ENCODE measurements at regions not wholly inside any gene's neighbourhood (a gene's known extent, or its start where the extent isn't known, plus 50 kb on each side); places are given as distances from the start of the nearest gene placed in this dataset.

DNA sequence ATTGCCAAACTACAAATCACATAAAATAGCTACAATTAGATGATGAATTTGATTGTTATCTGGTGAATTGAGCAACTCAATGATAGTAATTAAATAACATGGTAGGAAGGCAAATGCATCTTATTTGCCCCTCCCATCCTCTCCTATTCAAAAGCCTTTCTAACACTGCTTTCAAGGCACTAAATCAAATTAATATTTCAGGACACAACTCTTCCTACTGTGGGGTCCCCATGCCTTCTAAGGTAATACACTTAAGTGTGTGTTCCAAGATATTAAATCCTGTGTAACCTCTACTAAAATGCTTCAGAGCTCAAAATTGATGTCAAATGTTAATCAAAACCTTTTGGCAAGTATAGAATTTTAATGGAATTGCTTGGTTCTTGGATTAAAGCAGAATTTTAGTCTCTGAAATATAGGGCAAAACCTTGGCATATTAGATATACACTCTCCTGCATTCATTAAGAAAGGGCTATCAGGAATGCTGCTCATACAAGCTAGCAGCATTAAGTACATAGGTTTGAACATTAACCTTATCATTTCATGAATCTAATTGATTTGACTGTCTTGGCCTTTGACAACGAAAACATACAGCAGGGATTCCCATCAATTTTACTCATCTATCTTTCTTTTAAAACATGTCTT is 371.8 kb upstream of the GALNTL6 start:
- TF ChIP-seq, protein P1, sequence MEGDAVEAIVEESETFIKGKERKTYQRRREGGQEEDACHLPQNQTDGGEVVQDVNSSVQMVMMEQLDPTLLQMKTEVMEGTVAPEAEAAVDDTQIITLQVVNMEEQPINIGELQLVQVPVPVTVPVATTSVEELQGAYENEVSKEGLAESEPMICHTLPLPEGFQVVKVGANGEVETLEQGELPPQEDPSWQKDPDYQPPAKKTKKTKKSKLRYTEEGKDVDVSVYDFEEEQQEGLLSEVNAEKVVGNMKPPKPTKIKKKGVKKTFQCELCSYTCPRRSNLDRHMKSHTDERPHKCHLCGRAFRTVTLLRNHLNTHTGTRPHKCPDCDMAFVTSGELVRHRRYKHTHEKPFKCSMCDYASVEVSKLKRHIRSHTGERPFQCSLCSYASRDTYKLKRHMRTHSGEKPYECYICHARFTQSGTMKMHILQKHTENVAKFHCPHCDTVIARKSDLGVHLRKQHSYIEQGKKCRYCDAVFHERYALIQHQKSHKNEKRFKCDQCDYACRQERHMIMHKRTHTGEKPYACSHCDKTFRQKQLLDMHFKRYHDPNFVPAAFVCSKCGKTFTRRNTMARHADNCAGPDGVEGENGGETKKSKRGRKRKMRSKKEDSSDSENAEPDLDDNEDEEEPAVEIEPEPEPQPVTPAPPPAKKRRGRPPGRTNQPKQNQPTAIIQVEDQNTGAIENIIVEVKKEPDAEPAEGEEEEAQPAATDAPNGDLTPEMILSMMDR (IDR thresholded peaks at IDR 0.05): no peak
- DNase-seq (ENCODE audit: extremely low spot score, unreplicated experiment): no peak
- H3K27ac Mint-ChIP-seq (ENCODE audit: unreplicated experiment): no peak overlapping the region
- no peaks in the 10 kb centered on the region for H3K36me3 Mint-ChIP-seq (ENCODE audit: unreplicated experiment)
- no peak overlapping the region for H3K4me3 Mint-ChIP-seq (ENCODE audit: unreplicated experiment)
- H3K9me3 Mint-ChIP-seq (ENCODE audit: unreplicated experiment): no peaks in the 10 kb centered on the region
- no peaks in the 10 kb centered on the region for H3K4me1 Mint-ChIP-seq (ENCODE audit: unreplicated experiment)
- H3K27me3 Mint-ChIP-seq (ENCODE audit: unreplicated experiment): no peaks in the 10 kb centered on the region

DNA sequence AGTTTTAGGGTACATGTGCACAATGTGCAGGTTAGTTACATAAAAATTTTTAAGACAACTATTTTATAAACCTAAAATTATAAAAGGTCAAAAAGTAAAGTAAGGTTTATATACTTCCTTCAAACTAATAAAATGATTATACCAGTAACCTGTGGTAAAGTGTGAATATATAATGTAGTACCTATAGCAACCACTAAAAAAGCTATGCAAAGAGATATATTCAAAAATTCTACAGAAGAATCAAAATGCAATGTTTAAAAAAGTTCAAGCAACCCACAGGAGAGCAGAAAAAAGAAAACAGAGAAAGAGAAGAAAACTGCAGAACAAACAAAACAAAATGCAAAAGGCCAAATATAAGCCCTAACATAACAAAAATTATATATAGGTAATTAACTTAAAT is 379.5 kb upstream of the GALNTL6 start:
- Mint-ChIP-seq H3K27ac (ENCODE audit: unreplicated experiment) (no peak overlapping the region), H3K9me3 (ENCODE audit: unreplicated experiment) (no peaks in the 10 kb centered on the region), H3K27me3 (ENCODE audit: unreplicated experiment) (no peaks in the 10 kb centered on the region), H3K36me3 (ENCODE audit: unreplicated experiment) (no peaks in the 10 kb centered on the region), H3K4me3 (ENCODE audit: unreplicated experiment) (no peak overlapping the region), H3K4me1 (ENCODE audit: unreplicated experiment) (no peaks in the 10 kb centered on the region)
- no peak for DNase-seq (ENCODE audit: extremely low spot score, unreplicated experiment)
- TF ChIP-seq, protein P1 (IDR thresholded peaks at IDR 0.05): no peak

DNA sequence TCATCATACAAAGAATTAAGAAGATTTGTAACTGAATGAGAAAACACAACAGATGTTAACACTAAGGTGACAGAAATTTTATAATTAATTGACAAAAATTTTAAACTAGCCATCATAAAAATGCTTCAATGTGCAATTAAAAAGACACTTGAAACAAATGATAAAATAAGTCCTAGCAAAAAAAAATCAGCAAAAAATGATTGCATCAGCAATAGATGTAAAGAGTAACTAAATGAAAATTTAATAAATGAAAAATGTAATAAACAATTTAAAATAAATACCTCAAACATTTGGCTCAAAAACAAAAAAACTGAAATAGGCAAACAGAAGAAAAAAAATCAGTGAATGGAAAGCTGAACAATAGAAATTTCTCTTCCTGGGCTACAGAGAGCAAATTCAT is 380.7 kb upstream of the GALNTL6 start:
- TF ChIP-seq, protein P1 (IDR thresholded peaks at IDR 0.05): no peak
- no peak for DNase-seq (ENCODE audit: extremely low spot score, unreplicated experiment)
- no peaks in the 10 kb centered on the region for H3K36me3 Mint-ChIP-seq (ENCODE audit: unreplicated experiment)
- no peak overlapping the region for H3K4me3 Mint-ChIP-seq (ENCODE audit: unreplicated experiment)
- no peaks in the 10 kb centered on the region for H3K4me1 Mint-ChIP-seq (ENCODE audit: unreplicated experiment)
- H3K9me3 Mint-ChIP-seq (ENCODE audit: unreplicated experiment): no peaks in the 10 kb centered on the region
- H3K27me3 Mint-ChIP-seq (ENCODE audit: unreplicated experiment): no peaks in the 10 kb centered on the region
- no peak overlapping the region for H3K27ac Mint-ChIP-seq (ENCODE audit: unreplicated experiment)

DNA sequence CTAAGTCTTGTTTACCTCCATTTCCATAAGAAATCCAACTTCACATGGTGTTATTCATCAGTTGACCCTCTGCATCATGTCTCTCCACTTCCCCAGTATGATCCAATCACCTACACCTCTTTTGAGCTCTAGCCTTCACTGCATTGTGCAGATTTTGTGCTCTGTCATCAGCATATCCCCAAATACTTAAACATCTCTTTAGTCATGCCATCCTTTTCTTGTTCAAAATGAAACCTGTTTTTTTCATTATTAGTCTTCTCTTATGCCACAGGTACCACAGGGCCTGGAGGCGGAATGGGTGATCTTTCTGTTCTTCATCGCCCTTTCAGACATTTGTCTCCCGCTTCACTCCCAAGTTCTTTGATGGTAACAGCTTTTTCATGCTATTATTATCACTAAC is 382.7 kb upstream of the GALNTL6 start:
- no peaks in the 10 kb centered on the region for H3K27me3 Mint-ChIP-seq (ENCODE audit: unreplicated experiment)
- TF ChIP-seq, protein P1 (IDR thresholded peaks at IDR 0.05): no peak
- H3K36me3 Mint-ChIP-seq (ENCODE audit: unreplicated experiment): no peaks in the 10 kb centered on the region
- H3K4me1 Mint-ChIP-seq (ENCODE audit: unreplicated experiment): no peaks in the 10 kb centered on the region
- H3K27ac Mint-ChIP-seq (ENCODE audit: unreplicated experiment): no peak overlapping the region
- DNase-seq (ENCODE audit: extremely low spot score, unreplicated experiment): no peak
- no peak overlapping the region for H3K4me3 Mint-ChIP-seq (ENCODE audit: unreplicated experiment)
- no peaks in the 10 kb centered on the region for H3K9me3 Mint-ChIP-seq (ENCODE audit: unreplicated experiment)

DNA sequence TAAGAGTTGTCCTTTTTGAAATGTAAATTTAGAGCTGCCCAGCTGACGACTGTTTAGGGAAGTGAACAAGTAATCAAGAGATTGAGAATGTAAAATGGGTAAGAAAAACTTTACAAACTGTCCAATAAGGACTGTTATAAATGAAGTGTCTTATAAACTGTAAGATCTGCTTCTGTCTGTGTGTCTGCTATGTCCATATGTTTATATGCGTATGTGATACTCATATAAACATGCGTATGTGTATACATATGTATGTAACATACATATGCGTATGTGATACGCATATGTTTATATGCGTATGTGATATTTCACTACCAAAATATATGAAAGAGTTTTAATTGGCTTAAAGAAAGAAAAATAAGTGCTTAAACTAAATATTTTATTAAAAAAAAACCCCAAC is 416.0 kb upstream of the GALNTL6 start:
- no peaks in the 10 kb centered on the region for H3K27me3 Mint-ChIP-seq (ENCODE audit: unreplicated experiment)
- TF ChIP-seq, protein P1 (IDR thresholded peaks at IDR 0.05): no peak
- H3K36me3 Mint-ChIP-seq (ENCODE audit: unreplicated experiment): no peaks in the 10 kb centered on the region
- no peak overlapping the region for H3K27ac Mint-ChIP-seq (ENCODE audit: unreplicated experiment)
- DNase-seq (ENCODE audit: extremely low spot score, unreplicated experiment): no peak
- no peak overlapping the region for H3K4me3 Mint-ChIP-seq (ENCODE audit: unreplicated experiment)
- H3K9me3 Mint-ChIP-seq (ENCODE audit: unreplicated experiment): no peaks in the 10 kb centered on the region
- no peaks in the 10 kb centered on the region for H3K4me1 Mint-ChIP-seq (ENCODE audit: unreplicated experiment)
